ENCODE measurements at regions not wholly inside any gene's neighbourhood (a gene's known extent, or its start where the extent isn't known, plus 50 kb on each side); places are given as distances from the start of the nearest gene placed in this dataset.
"Not testable (repeated sequence)": the region's sequence is repeated elsewhere in the genome, so short reads cannot be mapped to it uniquely, and the experiment has no call there.

DNA sequence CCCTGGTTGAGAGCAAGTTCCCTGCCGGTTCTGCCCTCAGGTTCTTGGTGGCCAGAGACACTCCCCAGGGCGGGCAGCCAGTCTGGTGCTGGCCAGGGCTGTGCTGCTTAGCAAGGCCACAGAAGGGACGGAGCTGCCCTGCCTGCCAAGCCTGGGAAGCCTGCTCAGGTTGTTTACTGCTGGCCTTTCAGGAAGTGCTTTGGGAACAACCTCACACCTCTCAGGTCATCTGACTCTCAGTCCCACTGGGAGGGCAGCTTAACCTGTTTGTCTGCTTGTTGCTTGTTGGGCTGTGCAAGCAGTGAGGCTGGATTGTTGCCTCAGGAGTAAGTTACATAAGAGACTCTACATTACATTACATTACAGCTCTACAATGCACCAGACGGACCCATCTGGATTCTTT, 75.8 kb upstream of the AFDN start:
- Histone ChIP-seq H3K27ac (no peak overlapping the region), H3K4me1 (ENCODE audit: low read depth) (no peaks in the 10 kb centered on the region), H3K27me3 (no peaks in the 10 kb centered on the region), H3K9me3 (ENCODE audit: low read depth) (no peaks in the 10 kb centered on the region), H3K36me3 (no peaks in the 10 kb centered on the region), H3K4me3 (no peak overlapping the region)
- peak in 1 of 2 donors; percentile 23 for DNase-seq (ENCODE audit: low read depth in 1 of 2, low spot score in 1 of 2)
- TF ChIP-seq, protein P1, sequence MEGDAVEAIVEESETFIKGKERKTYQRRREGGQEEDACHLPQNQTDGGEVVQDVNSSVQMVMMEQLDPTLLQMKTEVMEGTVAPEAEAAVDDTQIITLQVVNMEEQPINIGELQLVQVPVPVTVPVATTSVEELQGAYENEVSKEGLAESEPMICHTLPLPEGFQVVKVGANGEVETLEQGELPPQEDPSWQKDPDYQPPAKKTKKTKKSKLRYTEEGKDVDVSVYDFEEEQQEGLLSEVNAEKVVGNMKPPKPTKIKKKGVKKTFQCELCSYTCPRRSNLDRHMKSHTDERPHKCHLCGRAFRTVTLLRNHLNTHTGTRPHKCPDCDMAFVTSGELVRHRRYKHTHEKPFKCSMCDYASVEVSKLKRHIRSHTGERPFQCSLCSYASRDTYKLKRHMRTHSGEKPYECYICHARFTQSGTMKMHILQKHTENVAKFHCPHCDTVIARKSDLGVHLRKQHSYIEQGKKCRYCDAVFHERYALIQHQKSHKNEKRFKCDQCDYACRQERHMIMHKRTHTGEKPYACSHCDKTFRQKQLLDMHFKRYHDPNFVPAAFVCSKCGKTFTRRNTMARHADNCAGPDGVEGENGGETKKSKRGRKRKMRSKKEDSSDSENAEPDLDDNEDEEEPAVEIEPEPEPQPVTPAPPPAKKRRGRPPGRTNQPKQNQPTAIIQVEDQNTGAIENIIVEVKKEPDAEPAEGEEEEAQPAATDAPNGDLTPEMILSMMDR (IDR thresholded peaks at IDR 0.05; ENCODE audit: low read depth, low read length), result no peak

DNA sequence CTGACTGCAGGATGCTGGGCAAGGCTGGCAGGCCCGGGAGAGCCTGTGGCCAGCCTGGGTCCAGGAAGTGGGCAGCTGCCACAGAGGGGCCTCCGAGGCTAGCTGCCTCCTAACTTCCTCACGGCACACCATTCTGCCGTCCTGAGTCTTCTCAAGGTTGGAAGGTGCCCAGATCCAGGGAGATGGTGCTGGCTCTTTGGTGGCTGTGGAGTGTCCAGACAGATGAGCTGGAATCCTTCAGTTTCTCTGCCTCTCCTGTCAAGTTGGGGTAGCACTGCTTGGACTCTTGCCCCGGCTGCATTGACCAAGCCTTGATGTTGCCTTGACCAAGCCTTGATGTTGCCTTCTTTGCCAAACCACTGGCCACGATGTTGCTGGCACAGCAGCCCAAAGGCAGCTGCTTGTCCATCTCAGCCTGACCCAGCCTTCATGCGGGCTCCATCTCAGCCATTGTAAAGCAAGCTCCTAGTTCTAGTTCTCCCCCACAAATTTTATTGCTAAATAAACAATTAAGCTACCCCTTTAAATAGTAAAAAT, 75.1 kb upstream of the AFDN start:
- DNase-seq (ENCODE audit: low read depth in 1 of 2, low spot score in 1 of 2), result no peak
- Histone ChIP-seq H3K9me3 (ENCODE audit: low read depth) (no peaks in the 10 kb centered on the region), H3K4me1 (ENCODE audit: low read depth) (no peaks in the 10 kb centered on the region), H3K36me3 (no peaks in the 10 kb centered on the region), H3K4me3 (no peak overlapping the region), H3K27me3 (no peaks in the 10 kb centered on the region), H3K27ac (no peak overlapping the region)
- TF ChIP-seq, protein P1 (IDR thresholded peaks at IDR 0.05; ENCODE audit: low read depth, low read length), result no peak

DNA sequence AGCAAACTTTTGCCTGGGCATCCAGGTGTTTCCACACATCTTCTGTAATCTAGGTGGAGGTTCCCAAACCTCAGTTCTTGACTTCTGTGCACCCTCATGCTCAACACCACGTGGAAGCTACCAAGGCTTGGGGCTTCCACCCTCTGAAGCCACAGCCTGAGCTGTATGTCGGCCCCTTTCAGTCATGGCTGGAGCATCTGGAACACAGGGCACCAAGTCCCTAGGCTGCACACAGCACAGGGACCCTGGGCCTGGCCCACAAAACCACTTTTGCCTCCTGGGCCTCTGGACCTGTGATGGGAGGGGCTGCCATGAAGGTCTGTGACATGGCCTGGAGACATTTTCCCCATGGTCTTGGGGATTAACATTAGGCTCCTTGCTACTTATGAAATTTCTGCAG, 73.4 kb upstream of the AFDN start:
- not testable (repeated sequence) for H3K27me3 ChIP-seq; DNase-seq (ENCODE audit: low read depth in 1 of 2, low spot score in 1 of 2); H3K9me3 ChIP-seq (ENCODE audit: low read depth); H3K36me3 ChIP-seq; H3K4me1 ChIP-seq (ENCODE audit: low read depth); H3K4me3 ChIP-seq; H3K27ac ChIP-seq

DNA sequence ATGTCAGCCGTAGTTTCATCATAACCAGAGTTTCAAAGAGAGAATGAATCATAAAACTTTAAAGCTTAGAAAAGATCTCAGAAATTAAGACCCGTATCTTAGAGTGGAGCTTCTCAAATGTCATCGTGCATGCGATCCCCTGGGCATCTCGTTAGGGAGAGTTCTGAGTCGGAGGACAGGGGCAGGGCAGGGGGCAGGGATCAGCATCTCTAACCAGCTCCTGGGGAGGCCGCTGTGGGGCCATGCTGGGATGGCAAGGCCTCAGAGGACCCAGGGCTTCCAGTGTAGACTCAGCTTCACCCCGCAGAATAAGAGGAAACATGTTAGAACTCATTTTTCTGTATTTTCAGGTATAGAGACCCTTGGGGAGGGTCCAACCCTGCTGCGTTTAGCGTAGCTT, 72.0 kb upstream of the AFDN start:
- H3K4me1 ChIP-seq (ENCODE audit: low read depth), result peaks cover 4% of the 10 kb centered on the region
- TF ChIP-seq, protein P1 (IDR thresholded peaks at IDR 0.05; ENCODE audit: low read depth, low read length), result no peak
- no peak overlapping the region for H3K27ac ChIP-seq

DNA sequence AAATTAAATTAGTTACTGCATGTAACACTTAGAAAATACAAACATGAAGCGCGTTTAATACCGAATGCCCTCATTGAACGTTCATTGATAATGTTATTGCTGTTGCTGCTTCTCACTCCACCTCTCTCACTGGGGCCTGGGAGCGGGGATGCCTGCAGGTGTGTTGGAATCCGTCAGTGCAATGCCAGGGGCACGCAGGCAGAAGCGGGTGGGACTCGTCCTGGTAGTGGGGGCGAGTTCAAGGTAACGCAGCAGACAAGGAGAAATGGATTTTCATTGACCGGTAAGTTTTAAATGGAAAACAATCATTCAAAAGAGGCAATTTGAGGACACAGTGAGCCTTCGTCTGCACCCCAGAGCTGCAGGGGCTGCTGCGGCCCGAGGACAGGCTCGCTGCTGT, 71.2 kb upstream of the AFDN start:
- Histone ChIP-seq H3K36me3 (no peaks in the 10 kb centered on the region), H3K27ac (no peak overlapping the region), H3K27me3 (no peaks in the 10 kb centered on the region), H3K4me3 (no peak overlapping the region), H3K4me1 (ENCODE audit: low read depth) (peaks cover 4% of the 10 kb centered on the region), H3K9me3 (ENCODE audit: low read depth) (no peaks in the 10 kb centered on the region)
- TF ChIP-seq, protein P1 (IDR thresholded peaks at IDR 0.05; ENCODE audit: low read depth, low read length), result no peak
- DNase-seq (ENCODE audit: low read depth in 1 of 2, low spot score in 1 of 2), result no peak

More for the DNA sequence above, 72.0 kb upstream of the AFDN start:
- Histone ChIP-seq H3K36me3 (no peaks in the 10 kb centered on the region), H3K27me3 (no peaks in the 10 kb centered on the region), H3K4me3 (no peak overlapping the region), H3K9me3 (ENCODE audit: low read depth) (no peaks in the 10 kb centered on the region)
- DNase-seq (ENCODE audit: low read depth in 1 of 2, low spot score in 1 of 2), result no peak

DNA sequence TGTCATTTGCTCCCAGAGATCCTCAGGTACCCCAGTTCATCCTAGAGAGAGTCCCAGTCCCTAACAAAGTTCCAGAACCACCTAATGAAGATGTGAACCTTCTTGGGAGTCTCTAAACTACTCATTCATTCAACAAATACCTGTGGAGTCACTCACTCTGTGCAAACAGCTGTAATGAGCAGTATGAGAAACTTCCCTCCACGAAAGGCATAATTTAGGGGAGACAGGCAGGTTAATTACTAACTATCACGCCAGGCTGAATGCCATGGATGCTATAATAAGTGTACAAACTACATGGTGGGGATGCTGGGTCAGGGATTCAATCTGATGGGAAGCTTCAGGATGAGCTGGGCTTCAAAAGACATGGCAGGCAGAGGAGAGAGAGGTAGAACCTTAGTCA, 70.1 kb upstream of the AFDN start:
- H3K36me3 ChIP-seq, result no peaks in the 10 kb centered on the region
- DNase-seq (ENCODE audit: low read depth in 1 of 2, low spot score in 1 of 2), result no peak
- H3K27me3 ChIP-seq, result no peaks in the 10 kb centered on the region
- H3K4me1 ChIP-seq (ENCODE audit: low read depth), result peaks cover 4% of the 10 kb centered on the region
- no peaks in the 10 kb centered on the region for H3K9me3 ChIP-seq (ENCODE audit: low read depth)
- TF ChIP-seq, protein P1 (IDR thresholded peaks at IDR 0.05; ENCODE audit: low read depth, low read length), result no peak
- H3K27ac ChIP-seq, result no peak overlapping the region
- H3K4me3 ChIP-seq, result no peak overlapping the region
